Activated CD4-positive, alpha-beta T cell treated with anti-CD3 and anti-CD28 coated beads, Interleukin-2, Interleukin-4, amounts not matched to agents 100 ng/mL and 50 ng/mL, durations not matched to agents 16 hours and 8 hours (primary cell): ENCODE measurements at regions not wholly inside any gene's neighbourhood (a gene's known extent, or its start where the extent isn't known, plus 50 kb on each side); places are given as distances from the start of the nearest gene placed in this dataset.

Experiments
- DNase-seq: peaks from one replicate; pipeline ENCODE4 v3.0.0-alpha.2; 2020; ENCODE audit warnings: low spot score

DNA sequence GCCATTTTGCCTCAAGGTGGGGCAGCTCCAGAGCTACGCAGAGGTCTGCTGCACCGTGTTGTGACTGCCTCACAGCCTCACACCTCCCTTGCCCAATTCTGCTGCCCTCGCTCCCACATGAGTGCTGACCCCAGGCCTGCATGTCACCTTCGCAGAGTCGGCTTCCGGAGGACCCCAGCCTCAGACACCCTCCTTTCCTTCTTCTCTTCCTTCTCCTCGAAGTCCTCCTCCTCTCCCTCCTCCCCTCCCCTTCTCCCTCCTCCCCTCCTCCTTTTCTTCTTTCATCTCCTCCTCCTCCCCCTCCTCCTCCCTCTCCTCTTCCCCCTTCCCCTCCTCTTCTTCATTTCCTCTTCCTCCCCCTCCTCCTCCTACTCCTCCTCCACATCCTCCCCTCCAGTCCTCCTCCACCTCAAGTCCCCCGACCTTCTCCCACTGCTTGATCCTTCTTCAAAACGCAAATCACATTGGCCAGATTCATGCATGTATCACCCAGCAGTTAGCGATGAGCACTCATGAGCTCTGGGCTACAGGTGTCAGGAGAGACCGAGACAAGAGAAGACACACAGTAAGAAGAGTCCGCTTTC is 243.8 kb downstream of the RBFOX3 start:
- DNase-seq = no peak

DNA sequence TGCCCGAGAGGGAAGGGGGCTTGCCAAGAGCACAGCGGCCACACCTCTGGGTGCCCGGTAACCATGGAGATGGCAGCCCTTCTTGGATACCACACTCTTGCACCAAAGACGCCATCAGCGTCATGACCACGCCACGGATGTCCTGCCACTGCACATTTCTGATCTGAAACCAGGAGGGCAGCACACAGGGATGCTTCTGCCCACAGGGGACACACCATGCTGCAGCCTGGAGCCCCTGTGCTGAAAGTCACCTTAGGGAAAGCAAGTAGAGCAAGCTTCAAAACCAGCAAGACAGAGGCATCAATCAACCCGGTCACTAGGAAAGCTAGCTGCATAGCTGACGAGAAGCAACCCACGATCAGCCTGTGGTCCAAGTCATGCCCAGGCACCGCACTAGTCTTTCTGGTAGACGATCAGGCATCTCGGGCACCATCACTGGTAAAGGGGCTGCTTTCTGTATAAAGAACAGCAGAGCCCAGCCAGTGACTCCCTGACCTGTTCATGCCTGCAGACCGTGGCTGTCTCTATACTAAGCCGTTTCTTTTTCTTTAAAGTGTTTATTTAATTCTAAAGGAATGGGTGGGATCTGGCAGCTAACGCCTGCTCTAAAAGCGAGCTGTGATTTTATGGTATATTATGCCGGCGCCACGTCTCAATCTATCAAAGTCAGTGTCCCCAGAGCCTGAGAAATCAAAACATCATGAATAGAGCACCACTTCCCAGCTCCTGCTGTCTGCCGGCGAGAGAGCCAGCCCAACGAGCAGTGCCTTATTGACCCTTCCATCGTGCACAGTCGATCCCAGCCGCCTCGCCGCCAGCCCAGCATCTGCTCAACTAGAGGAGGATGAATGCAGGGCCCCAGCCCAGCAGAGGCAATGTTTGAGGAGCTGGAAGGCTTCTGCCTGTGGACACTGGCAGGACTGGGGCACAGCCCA is 244.7 kb downstream of the RBFOX3 start:
- no peak for DNase-seq

DNA sequence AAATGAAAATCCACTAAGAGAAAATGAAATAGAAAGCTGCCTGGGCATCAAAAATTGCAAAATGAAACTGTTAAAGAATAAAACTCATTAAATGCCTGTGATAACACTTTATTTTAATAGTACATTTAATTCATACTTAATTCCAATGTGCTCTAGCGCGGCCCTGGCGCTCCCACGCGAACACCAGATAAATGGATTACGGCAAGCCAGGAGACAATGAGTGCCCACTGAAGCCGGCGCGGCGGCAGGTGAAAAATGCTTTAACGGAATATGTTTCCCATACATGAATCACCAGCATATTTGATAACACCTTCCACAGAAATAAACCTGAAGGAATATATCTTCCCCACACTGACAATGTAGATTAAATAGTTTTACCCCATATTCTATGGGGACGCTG is 245.5 kb downstream of the RBFOX3 start:
- no peak for DNase-seq

DNA sequence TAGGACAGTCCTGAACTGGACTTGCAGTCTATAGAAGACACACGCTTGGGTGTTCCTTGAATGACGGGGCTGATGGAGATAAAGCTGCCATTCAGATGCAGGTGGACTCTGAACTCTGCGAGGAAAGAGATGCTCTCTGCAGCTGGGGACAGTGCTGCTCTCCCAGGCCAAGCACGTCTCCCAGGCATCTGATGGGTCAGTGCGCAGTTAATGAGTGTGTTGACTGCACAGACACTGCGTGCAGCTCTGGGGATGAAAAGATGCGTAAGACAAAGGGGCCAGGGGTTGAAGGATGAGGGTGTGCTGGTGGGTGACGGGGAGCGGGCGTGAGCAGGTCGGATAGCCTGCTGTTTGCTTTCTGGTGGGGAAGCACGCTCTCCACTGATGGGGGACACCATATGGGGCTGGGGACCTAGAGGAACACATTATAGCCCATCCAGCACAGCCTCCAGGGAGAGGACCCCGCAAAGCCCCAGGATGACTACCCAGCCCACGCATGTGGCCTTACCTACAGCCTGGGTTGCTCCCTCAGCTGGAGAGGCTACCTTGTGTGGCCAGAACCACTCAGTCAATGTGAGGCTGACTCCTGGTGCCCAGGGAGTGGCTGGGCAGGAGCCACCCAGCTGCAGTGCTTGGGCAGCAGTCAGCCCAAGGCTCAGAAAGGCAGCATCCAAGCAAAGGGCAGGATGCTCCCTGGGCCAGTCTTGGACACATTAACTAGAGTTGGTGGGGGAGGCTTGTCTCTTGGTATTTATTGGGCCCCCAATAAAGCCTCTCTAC is 246.3 kb downstream of the RBFOX3 start:
- DNase-seq = no peak

DNA sequence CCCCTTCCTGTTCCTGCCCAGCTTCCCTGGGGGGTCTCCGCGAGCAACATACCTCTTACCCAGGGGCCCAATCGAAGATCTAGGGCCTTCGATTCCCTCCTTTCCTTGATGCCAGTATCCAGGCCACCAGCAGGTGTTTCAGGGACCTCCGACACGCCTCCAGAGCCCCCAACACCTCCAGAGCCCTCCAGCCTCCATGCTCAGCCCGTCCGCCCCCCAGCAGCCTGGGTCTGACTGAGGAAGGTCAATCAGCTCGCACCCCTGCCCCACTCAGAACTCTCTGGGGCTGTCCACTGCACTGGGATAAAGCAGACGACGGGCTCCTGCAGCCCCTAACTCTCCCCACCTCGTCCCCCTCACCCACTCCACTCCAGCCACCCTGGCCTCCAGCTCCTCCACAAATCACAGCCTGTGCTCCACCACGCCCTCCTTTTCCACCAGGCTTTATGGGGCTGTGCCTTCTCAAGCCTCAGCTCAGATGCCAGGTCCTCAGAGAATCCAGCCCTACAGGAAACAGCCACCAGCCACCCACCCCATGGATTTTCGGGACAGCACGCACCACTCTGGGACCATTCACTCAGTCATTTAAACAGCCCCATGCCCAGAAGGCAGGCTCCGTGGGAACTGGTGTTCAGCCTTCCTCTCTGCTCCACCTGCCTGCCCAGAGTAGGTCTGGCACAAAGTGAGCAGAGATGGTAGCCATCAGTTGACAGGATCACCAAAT is 247.1 kb downstream of the RBFOX3 start:
- no peak for DNase-seq

DNA sequence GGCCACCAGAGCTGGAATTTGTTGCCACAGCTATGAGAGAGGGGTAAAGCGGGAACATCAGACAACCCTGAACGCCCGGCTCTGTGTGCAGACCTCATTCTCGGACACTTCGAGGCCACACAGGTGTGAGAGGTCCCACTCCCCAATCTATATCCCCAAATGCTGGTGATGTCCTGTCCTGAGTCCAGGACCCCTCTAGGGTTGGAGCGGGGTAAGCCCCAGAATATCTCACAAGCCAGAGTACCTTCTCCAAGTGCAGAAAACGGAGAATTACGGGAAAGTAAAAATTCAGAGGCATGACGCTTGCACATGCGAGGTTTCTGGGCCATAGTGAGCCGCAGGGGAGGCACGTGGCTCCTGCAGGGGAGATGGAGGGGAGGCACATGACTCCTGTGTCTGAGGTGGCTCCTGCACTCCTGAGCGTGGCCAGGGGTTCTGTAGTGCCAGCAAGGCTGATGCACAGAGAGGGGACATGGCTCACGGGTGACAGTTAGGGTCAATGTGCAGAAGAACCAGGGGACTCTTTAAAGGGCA is 248.0 kb downstream of the RBFOX3 start:
- DNase-seq = no peak

DNA sequence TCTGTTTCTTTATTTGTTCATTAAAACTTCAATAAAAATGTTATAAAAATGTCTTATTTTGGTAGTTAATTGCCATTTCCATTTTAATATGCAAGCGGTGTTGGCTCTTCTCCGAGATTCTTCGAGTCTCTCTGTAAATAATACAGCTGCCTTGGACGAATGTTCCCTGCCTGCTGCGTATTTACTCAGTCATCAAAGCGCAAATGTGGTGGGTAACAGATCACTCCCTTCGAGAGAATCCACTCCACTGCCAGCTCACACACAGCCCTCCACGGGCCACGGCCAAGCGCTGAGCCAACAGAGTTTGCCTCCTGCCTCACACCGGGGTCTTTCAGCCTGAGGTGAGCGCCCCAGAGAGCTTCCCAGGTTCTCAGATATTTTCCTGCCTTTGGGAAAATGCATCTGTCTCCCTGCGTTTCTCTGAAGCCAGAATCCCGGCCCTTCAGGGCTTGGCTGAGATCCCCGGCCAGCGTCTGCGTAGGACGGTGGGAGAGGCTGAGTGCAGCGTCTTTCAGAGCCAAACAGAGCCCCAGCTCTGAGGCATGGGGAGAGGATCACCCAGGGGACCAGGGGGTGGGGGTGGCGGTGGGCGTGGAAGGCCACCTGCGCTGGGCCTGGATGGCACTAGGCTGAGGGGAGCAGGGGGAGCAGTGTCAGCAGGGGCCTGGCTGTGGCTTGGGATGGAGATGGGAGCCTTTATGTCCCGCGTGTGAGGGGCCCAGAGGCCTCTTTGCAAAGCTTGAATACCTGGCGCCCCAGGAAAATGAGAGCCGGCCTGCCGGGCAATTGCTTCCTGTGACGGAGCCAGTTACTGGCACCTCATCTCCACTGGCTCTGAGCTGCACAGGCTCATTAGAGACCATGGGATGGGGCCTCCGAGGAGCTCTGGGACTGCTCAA is 248.7 kb downstream of the RBFOX3 start:
- no peak for DNase-seq

DNA sequence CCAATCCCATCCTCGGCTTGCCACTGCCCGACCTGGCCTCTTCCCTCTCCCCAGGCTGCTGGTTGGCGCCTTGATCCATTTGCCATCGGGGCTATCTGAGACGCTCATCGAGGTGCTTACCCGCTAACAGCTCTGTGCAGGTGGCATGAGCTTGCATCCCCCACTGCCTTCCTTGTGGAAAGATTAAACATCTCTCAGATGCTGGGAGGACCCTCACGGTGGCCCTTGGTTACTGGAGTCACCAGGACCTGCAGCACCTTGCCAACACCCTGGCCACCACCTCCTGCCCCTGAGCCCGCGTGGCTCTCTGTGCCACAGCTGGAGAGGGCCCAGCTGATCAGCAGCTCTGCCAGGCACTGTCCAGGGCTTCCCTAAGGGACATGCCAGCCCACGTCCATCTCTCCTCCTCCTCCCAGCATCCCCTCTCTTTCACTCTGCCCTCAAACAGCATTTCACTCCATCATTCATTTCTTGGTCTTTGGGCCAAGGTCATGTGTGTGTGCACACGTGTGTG is 249.6 kb downstream of the RBFOX3 start:
- DNase-seq = no peak

DNA sequence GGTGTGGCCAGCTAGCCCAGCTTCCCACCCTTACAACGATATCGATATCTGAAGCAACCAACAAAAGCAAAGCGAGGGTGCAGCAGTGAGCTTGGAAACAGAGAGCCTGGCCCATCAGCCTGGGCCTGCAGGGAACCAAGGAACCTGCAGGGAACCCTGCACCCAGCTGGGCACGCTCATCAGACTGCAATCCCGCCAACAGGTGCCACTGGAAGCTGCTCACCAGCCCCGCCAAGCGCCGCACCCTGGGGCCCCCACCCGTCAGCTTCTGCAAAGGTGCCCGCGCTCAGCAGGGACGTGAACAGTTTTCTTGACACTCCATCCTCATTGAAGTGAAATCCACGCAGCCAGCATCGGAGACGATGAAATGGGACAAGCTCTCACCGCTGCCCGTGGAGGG is 250.7 kb downstream of the RBFOX3 start:
- no peak for DNase-seq

DNA sequence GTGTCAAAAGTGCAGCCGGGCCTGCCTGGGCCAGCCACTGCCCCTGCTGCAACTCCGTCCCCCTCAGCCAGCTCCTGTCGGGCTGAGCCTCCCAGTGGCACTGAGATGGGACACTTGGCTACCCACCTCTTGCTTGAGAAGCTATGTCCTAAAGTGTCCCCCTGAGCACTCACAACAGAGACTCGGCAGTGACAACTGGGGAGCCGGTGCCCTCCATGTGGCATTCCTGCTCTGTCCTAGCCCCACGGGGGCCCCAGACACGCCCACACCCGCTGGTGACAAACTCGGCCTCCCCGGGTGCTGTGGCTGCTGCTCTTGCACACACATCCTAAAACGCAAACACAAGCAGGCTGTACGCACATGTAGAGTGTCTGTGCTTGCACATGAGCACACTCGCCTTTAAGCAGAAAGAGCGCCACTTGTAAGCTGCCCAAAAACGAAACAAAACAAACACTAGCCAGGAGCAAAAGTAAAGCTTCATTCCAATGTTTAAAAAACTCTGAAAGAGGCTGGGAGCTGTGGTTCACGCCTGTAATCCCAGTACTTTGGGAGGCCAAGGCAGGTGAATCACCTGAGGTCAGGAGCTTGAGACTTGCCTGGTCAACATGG is 253.9 kb downstream of the RBFOX3 start:
- DNase-seq = no peak

DNA sequence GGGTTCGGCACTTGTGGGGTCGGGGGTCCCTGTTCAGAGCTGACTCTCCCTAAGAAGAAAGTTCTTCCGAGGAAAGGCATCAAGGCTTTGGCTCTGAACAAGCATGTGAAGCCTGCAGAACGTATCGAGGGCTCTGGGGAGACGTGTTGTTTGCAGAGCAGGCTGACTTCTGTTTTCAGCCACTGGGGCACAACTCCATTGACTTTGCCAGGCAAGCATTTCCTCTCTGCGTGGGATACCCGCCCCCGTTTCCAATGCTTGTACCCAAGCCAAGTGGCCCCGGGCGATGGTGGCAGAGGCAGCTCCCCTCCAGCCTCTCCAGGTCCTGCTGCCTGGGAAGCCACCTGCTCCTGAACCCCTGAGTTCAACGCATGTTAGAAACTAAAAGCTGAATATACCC is 255.7 kb downstream of the RBFOX3 start:
- DNase-seq = no peak

DNA sequence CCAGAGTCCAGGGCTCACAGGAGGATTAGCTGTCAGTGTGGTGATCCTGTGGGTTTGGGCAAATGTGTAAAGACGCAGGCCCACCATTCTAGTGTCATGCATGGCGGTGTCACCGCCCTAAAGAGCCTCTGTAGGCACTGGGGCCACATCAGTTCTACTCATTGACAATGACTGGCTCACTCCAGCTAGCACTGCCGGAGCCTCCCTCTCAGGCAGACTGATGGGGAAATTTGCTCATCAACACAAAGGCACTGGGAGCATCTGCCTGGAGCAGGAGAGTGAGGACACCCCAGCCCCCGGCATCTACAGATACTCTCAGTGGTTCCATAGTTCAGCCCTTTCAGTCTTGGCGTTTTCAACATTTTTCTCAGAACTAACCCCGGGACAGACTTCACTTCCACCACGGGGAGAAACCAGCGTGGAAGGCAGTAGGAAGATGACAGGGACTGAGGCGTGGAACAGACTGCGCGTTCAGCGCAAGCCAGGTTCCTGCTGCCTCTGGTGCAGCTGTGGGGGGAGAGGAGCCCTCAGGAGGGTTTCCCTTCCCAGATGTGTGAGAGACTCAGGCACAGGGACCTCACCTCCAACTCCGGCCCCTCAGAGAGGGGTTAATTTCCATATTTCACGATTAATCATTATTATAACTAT is 256.6 kb downstream of the RBFOX3 start:
- no peak for DNase-seq

DNA sequence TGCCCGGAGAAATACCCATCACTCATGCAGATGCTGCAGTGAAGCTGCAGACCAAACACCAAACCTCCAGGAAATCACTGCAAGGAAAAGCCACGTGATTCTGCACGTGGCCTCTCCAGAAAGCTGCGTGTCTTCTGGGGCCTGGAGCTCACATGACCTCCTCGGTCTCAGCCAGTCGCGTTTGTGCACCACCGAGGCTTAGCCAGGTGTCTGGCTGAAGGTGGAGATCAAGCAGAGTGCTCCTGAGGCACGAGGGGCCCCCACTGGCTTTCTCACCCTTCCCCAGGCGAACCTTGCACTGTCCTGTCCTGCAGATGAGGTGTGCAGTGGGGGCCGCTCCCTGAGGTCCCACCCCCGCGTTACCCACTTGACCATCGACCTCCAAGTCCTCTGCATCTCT is 257.3 kb downstream of the RBFOX3 start:
- no peak for DNase-seq

DNA sequence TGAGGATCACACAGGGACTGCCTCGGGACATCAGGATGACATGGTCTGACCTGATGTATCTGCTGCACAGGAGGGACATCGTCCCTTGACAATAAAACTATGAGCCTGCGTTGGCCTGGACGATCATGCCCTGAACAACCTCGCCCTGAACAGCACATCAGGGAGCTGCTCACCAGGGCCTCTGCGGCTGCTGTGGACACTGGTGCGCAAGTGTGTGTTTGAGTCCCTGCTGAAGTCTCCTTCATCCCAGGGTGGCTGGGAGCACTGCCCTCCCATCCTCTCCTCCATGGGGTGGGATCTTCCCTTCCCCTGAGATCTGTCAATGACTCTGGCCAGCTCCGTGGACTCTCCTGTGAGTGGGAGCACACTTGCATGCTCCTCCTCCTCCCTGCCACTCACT is 257.8 kb downstream of the RBFOX3 start:
- DNase-seq = no peak

DNA sequence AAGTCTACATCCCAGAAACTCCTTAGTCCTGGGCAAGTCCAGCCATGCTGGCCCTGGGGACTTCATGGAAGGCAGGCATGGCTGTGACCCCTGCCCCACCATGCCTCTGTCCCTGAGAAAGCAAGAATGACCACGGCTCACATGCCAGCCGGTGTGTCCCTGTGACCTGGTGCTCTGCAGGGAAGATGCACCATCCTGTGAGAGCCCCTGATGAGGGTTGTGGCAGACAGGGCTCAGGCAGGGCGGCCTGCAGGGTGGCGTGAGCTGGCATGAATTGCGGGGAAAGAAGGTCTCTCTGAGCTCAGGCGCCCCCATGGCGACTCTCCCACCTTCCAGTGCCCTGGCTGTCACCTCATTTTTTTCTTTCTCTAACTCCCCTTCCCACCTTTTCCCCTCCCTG is 260.3 kb downstream of the RBFOX3 start:
- no peak for DNase-seq

DNA sequence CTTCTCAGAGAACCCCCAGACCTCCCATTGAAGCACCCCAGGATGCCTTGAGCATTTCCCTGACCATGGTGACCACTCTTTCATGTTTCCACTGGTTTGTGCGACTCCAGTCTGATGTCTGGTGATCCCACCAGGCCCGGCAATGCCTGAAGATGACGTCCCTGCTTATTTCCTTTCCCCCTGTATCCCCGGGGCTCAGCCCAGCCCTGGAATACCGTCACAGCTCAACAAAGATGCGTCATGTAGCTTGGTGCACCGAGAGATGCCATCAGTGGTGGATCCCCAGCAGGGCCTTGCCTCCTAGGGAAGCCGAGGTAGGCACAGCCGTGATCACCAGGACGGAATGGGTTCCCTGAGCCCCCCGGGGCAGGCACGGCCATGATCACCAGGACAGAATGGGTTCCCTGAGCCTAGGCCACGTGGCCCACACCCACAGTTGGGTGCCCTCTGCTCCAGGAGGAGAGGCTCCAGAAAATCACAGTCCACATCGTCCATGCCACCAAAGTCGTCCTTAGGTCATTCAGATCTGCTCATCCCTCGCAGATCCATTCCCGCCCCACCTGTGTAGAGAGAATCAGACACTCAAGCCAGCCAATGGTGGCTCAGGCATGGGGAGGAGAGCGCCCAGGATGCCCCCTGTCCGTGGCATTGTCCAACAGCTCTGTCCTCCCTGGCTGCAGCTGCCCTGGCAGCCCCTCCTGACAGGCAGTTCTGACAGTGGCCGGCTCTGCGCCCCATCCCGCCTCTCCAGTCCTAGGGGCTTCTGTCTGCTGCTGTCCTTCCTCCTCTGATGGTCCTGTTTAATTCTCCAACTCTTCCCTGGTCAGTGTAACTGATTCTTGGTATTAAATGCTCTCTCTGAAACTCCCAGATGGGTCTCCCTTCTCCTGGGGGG is 261.1 kb downstream of the RBFOX3 start:
- DNase-seq = no peak

DNA sequence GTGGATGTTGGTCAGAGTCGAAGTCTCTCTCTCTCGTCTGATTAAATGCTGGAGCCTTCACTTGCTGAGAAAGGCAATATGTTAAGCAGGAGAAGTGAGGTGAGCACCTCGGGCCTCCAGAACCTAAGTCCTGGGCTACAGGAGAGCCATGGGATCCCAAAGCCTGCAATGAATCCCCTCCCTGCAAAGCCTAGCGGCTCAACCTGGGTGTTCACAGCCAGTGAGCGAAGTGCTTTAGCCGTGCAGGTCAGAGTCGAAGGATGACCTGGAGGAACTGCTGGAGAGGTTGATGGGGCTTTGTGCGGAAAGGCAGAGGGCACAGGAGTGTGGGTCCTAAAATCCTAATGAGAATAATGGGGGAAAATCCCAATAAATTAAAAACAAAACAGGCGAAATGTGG is 267.8 kb downstream of the ENGASE start:
- no peak for DNase-seq

DNA sequence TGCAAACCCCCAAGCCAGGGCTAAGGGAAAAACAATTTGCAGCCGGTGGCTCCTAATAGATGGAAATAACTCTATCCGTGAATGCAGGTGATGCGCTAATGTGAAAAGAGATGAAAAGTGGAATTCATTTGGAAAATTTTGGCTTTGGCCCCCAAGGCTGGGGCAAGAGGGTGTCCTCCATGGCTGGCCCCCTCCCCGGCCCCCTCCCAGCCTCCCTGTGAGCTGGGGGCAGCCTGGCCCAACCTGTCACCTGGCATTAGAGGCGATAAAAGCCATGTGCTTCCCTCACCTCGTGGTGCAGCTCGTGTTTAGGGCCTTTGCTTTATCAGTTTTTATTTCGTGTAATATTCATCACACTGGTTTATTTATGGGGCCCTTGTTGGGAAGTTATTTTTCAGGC is 267.2 kb downstream of the ENGASE start:
- no peak for DNase-seq
